ENCODE measurements at regions not wholly inside any gene's neighbourhood (a gene's known extent, or its start where the extent isn't known, plus 50 kb on each side); places are given as distances from the start of the nearest gene placed in this dataset.

DNA sequence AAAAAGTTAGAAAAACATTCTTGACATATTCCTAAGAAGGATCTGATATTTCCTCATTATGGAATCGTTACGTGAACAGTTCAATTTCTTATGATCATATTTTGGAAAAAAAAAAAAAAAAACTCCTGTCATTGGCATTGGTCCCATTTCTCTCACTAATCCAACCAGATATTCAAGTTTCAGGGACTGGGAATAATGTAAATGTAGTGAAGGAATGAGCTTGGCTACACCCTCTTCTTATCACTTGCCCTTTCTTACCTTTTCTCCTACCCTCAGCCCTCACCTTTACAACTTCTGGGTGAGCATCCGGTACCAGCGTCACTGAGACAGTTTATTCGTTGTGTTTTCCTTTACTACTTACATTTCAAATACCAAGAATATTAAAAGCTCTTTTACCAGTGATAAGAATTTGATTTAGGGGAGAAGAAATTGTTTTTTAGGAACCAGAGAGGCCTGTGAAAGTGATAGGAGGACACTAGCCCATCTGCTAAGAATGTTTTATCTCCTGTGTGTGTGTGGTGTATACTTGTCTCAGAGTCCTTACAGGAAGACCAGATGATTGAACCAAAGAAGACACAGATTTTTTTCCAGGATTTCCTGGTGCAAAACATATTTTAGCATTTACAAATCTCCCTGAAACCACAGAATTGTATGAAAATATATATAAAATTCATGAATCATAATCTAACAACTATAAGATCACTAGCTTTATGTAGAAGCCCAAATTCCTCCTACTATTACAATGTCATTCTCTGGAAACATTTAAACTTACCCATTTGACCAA is 946.7 kb downstream of the ZPLD1 start:
- DNase-seq: no peak

DNA sequence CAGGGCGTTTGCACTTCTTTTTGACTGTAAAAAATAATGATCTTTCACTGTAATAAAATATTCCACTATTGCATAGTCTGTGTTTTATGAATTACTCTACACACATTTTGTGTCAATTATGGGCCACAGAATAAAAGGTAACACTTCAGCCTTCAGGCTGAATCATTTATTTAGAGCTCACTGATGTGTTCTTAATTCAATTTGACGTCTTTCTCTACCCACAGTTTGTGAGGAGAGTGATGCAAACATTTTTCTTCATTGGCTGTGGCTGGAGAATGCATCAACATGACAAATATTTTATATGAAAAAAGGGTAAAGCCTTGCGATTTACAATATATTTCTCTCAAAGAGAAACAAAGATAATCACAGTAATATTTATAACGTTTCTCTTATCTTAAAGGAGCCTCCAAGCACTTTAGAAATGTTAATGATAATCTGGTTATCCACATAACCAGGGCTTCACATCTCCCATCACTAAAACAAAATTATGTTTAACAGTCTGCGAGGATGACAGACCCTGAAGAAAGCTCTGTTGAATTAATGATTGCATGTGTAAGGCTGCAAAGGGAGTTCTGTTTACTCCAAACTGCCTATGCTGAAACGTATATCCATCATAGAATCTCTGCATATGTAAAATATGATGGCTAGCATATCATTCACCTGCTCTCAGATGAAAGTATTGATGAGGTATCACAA is 951.3 kb downstream of the ZPLD1 start:
- no peak for DNase-seq

DNA sequence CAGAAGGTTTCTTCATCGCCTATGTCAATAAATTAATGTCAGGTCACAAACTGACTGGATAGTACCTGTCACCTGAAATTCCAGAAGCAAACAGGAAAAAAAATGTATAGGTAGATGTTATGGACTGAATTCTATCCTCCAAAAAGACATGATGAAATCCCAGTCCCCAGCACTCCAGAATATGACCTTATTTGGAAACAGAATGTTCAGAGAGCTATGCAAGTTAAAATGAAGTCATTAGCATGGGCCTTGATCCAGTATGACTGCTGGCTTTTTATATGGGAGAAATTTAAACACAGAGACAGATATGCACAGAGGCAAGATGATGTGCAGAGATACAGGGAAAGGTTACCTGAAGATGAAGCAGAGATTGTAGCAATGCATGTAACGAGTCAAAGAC is 953.4 kb downstream of the ZPLD1 start:
- DNase-seq: no peak

DNA sequence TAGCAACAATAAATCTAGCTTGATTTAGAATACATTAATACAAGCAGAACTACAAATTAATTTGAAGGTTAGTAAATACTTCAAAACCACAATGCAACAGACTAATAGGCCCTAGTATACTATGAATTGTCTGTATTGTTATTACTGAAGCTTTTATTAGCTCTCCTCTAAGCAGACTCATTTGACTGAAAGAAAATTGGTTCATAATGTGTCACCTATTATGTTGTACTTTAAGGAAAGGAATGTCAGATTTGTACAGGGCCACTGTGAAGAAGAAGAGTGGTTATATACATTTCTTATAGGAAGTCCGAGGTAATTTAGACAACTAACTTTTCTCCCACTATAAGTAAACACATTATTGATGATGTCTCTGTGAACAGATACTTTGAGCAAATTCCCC is 954.5 kb downstream of the ZPLD1 start:
- DNase-seq: no peak

DNA sequence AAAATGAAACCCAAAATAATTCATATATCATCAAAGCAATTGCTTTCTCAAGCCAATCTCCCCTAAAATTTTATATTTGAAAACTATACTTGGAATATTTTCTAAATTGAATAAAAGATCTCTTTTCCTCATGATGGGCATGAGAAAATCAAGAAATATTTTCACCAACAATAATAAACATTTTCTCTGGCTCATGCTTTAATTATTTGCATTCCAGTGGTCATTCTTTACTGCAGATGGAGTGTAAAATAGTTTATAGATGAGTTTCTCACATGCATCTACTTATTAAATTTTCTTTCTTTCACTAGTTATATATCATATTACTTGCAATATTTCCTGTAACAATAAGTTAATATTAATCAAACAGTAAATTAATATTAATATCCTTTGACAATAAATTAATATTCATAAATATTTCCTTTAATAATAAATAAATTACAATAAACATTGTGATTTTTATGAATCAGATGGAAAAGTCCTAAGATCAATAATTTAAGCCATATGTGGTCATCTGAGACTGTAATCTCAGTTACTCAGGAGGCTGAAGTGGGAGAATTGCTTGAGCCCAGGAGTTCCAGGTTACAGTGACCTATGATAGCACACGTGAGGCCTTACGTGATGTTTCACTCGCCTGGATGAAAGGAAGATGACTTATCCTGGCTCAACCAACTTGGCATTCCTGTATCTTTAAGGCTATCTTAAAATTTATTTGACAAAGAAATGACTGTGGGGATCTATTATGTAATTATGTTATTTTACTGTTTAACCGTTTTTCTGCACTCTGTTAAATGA is 958.8 kb downstream of the ZPLD1 start:
- DNase-seq: no peak

DNA sequence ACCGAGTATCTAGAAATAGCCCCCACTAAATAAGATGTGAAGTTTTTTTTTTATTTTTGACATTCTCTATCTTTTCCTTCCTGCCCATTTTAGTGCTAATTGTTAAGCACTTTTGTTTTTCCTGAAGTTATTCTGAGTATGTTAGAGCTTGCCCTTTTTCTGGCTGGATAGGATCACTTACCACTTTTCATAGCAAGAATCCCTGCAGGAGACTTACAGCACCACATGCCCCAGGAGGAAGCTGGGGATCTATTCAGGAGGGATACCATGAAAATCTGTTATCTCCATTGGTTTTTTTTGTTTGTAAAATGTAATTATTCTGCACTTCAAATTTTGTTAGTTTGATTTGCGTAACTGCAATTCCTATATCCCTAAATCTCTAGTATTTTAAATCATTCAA is 968.4 kb downstream of the ZPLD1 start:
- no peak for DNase-seq

DNA sequence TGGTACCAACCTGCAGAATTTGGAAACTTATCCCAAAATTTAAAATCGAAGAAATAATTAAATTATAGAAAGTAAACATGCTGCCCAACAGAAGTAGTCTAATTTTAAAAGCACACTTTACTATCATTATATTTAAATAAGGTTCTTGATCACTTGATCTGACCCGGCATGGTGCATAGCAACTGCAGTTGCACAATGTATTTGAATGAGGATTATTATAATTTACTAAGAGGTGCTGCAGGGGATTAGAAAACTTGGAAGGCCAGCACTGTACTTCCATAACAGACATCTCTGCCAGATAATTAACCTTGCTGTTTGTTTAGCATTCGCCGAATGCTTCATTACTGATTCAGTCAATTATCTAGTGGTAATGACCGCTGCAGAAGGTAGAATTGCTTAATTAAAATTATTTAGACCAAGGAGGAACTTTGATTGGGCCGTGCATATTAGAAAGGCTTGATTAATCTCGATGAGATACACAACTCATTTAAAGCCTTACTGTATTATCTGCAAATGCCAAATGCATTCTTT is 971.6 kb downstream of the ZPLD1 start:
- no peak for DNase-seq

DNA sequence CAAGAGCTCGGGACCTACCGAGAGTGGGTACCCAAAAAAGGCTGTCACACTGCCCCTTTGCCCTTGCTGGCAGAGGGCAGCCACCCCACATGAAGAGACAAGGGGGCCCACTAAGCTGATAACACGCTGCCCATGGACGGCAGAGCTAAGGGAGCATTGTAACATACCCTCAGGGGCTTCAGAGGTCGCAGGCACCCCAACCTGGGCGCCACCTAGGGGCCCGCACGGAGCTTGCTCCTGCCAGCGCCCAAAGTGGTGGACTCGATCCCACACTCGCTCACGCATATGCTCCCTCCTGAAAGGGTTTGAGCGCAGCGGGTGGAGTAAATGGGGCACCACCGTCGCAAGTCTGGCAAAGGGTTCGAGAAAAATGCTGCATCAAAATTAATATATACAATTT is 975.4 kb downstream of the ZPLD1 start:
- no peak for DNase-seq

DNA sequence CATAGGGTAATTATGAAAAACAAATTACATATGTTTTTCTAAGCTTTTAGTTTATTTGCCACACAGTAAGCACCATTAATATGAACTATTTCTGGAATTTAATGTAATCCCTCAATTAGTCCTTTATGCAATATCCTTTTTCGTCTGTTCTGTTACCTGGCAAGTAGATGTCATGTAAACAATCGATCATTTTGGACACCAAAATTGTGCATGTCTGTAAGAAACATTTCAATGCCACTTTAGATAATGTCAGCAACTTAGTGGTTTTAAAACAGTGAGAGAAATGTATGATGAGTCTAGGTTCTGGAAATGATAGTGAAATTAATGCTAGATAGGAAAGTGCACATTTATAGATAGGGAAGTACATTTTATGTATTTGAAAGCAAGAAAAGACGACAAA is 986.6 kb downstream of the ZPLD1 start:
- no peak for DNase-seq

DNA sequence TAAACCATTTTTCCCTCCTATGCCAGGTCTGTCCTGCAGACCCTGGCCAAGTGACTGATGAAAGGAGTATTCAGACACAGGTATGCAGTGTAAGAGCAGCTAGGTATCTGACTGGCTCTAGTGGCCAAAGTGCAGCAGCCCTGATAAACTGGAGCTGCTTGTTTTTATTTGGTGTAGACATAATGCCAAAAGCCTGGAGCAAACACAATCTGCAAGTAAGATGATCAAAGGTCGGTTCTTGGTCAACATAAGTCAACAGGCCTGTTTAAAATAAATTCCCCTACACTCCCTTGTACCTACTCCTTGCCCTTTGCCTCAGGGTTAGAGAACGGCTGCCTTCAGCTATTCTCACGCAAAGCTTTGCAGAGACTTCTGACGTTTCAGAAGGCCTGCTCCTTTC is 1003.1 kb downstream of the ZPLD1 start:
- DNase-seq: no peak

DNA sequence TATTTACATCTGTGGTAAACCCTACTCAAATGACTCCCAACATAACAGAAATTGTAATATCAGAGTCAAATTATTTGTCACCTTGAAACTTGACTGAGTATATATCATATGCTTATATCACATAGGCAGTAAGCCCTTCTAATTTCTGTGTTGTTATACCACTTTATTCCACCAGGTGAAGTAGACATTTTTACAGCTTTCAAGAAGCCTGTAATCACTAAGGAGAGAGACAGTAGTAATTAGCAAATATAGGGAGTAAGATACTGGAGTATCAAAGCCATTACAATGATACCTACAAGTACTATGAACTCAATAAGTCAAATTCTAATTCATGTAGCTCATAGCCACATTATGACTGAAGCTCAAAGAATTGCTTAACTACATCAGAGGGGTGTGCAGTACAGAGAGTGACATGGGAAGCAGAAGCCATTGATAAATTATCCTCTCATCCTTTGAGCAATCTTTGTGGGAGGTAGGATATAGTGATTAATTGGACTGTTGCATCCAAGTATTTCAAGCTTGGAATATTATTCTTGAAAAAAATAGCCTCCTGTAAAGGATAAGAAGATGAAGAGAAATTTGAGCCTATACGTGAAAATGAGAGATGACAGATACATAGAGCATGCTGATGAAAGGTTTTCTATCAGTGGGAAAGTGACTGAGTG is 1005.9 kb downstream of the ZPLD1 start:
- no peak for DNase-seq

DNA sequence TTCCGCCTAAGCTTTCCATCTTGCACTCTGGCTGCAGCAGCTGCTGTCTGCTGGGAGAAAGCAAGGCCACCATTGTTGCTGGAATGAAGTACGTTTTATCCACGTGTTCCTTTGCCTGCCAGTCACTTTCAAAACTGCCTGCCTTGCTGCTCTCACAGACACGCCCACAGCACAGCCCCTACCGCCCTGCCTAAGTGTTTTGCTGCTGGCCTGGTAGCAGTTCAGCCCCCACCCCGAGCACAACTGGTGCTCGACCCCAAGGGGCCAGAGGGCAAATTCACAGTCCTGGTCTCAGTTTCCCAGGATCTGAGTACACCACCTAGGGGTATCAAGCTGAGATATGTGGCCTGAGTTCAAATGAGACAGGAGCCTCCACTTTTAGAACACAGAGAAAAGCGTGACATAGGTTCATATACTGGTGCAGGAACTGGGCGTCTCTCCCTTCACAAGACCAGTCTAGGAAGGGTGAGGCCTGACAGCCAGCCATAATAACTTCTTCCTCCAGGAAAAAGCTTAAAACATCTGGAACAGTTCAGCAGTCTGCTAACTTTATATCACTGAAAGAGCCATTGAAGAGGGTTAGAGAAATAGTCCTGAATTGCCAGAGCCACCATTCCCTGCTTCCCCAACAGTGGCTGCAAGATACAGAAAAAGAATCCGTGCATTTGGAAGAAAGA is 1012.3 kb downstream of the ZPLD1 start:
- no peak for DNase-seq

DNA sequence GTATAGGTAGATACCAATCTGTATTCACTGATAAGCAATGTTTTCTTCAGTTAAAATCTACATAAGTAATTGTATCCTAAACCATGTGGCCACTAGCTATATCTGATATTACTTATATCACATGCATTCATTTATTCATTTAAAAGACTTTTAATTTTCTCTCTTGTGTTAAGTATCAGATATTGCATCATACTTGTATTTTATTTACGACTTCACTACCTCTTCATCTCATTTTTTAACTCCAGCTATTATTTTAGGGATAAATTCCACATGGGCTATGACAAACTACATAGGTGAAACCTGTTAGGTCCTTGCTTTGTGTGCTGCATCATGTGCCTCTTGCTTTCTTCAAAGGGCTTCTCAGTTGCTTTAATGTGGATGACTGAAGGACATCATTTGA is 1018.3 kb downstream of the ZPLD1 start:
- DNase-seq: no peak

DNA sequence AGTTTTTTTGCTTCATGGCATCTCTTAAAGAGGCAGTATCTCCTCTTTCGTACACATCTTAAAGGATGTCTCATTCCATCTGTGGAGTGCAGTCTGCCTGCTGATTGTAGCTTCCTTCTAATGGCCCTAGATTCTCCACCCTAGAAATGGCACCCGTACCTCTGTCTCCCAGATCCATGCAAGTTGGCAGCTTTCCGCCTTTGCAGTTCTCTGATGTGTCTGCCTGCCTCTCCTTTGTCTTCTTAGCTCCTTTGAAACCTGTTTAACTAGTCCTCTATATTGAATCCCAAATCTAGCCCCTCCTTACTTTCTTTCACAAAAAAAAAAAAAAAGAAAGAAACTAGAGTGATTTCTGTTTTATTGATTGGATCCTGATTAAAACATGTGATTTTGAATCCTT is 1025.0 kb downstream of the ZPLD1 start:
- DNase-seq: no peak

DNA sequence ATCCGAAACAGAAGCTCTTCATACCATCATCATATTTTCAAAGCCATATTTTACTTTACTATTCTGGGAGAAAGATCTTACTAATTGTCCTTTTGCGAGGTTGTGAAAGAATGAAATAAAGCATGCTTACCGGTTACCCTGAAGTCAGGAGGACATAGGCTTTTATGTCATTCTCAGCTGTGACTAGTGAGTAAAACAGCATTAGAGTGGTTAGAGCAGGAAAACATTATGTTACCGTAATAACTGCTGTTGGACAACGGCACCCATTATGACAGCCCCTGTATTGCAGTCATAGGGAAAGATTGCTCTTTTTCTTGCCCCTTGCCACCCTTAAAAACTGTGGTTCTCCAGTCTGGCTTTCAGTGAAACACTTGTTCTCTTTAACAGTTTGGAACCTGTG is 1035.7 kb downstream of the ZPLD1 start:
- DNase-seq: no peak

DNA sequence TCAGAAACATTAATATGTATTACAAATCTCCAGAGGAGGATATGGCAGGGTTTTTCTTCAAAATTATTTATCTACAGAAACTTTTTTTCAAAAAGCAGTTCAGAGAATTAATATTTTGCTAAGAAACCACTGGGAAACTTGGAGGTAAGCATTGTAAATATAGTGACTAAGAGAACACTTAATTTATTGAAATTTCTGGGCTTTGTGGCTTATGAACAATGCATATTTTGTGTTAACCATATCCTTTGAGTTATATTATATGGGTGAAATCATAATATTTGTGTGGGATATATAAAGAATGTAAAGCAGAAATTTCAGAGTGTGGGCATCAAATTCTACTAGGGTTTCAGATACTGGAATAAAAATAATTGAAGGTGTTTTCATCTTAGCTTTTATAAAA is 1059.2 kb downstream of the ZPLD1 start:
- no peak for DNase-seq

DNA sequence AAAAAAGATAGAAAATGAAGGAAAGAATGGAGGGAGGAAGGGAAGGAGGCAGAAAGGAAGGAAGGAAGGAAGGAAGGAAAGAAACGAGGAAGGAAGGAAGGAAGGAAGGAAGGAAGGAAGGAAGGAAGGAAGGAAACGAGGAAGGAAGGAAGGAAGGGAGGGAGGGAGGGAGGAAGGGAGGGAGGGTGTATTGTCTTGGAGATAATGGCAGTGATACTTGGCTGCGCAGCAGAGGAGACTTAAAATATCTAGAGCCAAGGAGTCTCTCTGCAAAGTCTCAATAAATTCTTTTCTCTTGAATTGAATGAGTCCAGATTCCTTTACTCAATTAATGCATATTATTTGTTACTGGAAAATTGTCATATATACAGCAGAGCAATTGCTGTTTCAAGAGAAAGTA is 1059.7 kb downstream of the ZPLD1 start:
- no peak for DNase-seq

DNA sequence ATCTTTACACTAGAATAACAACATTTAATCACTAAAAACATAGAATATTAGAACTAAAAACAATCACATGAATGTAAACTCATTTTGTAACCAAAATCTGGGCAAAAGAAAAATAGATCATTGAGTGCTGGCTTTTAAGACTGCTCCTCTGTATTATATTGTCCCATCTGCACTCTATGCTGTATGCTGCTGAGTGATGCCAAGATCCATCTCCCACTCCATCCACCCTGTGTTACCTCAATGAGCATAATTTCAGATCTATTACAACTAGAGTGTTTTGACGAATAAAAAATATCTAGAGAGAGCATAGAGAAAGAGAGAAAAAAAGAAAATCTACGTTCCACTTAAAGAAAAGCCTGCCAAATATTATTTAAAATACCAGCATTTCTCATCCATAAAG is 1060.4 kb downstream of the ZPLD1 start:
- no peak for DNase-seq

DNA sequence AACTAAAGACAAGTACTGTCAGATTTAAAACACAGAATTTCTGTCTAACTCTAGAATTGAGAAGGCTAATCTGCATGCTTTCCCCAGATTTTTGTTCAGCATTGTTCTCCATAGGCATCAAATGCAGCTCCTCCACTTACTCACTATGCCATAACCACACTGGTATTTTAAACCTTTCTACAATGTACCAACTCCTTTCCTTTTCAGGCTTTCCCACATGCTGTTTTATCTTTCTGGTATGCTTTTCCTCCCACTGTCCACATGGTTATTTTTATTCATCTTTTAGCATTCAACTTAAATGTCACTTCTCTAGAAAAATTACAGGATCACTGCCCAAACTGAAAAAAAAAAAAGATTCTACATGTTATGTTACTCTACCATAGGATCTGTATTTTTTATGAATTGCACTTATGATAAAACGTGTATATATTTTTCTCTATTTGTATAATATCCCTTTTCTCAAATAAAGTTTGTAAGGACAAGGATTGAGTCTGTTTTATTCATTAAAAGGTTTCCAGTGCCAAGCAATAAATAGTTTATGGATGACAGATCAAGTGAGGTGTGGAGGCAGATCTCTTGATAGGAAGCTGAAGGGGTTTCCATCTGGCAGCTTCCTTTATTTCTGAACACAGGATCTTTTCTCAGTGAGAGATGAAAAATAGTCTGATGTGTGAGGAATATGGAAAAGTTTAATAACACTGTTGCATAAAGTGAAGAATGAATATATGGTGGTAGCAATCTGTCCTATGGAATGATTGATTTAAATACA is 1064.5 kb downstream of the ZPLD1 start:
- no peak for DNase-seq

DNA sequence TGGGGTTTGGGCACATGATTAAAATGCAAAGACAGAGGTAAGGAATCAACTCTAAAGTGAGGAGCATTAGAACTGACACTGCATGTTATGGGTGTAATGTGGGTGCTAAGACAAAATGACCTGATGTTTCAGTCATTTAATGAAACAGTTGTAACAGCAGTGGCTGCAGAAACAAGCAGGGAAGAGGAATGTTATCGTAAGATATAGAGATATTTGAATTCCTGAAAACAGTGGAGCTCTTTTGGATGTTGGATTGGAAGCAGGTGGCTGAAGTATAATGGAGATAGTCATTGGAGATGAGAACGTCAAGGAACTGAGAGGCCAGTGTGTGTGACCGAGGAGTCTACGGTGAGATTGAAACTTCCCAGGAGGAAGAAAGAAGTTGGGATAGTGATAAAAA is 1065.2 kb downstream of the ZPLD1 start:
- no peak for DNase-seq

DNA sequence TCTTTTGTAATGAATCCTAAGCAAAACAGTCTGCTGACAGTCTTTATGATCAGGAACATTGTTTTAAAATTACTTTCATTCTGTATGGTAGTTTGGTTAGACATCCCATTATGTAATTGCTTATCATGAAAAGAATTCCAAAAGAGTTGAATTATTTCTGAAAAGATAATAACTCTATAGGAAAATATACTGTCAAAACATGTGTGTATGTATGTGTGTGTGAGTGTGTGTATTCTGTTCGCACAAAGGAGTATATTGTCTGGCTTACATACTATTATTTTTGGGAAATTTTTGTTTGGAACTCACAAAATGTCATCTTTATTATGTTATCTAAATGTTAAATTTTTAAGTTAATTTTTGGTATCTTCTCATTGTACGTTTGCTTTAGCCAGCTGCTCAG is 1075.9 kb downstream of the ZPLD1 start:
- no peak for DNase-seq

DNA sequence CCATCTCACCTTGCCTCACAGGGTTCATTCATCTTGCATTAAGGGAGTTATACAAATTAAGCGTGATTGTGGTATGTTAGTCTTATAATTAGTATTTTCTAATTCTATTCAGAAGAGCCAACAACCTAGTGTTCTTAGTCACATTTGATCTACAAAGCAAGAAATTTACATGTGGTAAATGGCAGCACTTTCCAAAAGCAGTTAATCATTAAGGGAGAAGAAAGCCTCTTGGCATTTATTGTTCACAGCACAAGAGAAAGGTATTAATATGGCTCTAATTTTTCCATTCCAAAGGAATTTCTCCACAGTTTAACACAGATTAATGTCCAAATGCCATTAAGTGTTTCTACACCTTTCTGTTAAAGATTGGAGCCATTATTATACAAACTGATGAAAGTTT is 1077.1 kb downstream of the ZPLD1 start:
- no peak for DNase-seq
